GM18505 (cell line): ENCODE measurements at regions not wholly inside any gene's neighbourhood (a gene's known extent, or its start where the extent isn't known, plus 50 kb on each side); places are given as distances from the start of the nearest gene placed in this dataset.
"Not testable (repeated sequence)": the region's sequence is repeated elsewhere in the genome, so short reads cannot be mapped to it uniquely, and the experiment has no call there.

ENCODE experiments used
- ATAC-seq: cut with Tn5 transposase; IDR thresholded peaks from one replicate; pipeline ENCODE4 v1.9.1; 2021; ENCODE audit not compliant: unreplicated experiment
- POLR2A ChIP-seq: IDR thresholded peaks from 4 replicates; pipeline ENCODE4 v1.6.1; 2011; ENCODE audit warnings: borderline replicate concordance; ENCODE audit not compliant: insufficient read depth, insufficient read length; ENCODE audit errors: extremely low read depth

DNA sequence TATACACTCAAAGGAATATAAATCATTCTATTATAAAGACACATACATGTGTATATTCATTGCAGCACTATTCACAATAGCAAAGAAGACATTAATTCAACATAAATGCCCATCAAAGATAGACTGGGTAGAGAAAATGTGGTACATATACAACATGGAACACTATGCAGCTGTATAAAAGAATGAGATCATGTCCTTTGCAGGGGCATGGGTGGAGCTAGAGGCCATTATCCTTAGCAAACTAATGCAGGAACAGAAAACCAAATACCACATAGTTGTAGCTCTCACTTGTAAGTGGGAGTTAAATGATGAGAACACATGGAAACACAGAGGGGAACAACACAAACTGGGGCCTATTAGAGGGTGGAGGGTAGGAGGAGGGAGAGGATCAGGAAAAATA is 121.0 kb upstream of the LOC128125822 start:
- no peak for TF ChIP-seq POLR2A
- no peak for ATAC-seq

DNA sequence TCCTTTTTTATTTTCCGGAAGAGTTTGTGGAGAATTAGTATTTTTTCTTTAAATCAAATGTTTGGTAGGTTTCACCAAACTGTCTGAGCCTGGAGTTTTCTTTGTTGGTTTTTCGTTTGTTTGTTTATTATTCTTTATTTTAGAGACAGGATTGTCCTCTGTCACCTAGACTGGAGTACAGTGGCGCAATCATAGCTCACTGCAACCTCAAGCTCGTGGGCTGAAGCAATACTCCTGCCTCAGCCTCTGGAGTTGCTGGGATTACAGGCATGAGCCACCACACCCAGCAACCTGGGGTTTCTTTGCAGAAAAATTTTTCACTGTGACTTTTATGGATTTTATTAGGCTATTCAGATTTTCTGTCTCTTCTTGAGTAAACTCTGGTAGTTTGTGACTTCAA is 120.2 kb upstream of the LOC128125822 start:
- no peak for ATAC-seq
- TF ChIP-seq POLR2A, result no peak

DNA sequence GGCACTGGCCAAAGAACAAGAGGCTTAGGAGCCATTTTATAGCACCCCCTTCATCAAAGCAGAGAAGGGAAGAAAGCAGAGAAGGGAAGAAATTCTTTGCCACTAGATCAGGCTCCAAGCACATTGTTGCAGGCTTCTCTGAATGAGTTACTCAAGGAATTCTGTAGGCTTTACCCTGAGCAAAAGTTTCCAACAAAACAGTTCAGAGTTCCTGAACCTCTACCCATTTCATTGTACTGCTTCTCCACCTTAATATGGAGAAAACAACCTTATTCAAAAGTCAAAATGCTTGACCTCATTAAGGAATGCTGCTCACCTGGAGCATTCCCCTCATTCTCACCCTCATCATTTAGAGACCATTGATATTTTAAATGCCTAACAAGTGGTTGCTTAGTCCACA is 115.5 kb upstream of the LOC128125822 start:
- no peak for ATAC-seq
- no peak for TF ChIP-seq POLR2A

DNA sequence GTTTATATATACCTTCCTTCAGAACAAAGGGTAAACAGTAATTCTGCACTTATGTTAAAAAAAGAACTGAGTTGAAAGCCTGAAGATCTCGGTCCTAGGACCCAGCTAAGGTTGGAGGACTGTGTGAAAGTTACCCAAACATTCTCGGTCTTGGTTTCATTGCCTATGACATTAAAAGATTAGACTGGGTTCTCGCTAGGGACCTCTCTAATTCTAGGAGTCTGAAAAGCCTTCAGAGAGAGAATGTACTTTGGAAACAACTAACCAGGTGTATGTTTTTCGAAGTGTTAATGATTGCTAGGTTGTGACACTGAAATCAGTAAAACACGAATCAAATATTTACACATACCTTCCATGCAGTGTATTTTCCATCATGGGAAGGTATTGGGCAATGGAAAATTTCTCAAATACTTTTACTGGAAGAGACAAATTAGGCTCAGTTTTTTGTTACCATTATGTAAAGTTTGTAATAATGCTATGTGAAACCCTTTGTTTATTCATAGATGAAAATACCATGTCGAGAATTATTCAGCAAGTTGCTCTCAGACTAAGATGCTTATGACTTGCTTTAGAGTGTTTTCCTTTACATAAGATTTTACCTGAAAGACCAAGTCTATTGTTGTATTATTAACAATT is 113.7 kb upstream of the LOC128125822 start:
- no peak for TF ChIP-seq POLR2A
- ATAC-seq, result no peak

DNA sequence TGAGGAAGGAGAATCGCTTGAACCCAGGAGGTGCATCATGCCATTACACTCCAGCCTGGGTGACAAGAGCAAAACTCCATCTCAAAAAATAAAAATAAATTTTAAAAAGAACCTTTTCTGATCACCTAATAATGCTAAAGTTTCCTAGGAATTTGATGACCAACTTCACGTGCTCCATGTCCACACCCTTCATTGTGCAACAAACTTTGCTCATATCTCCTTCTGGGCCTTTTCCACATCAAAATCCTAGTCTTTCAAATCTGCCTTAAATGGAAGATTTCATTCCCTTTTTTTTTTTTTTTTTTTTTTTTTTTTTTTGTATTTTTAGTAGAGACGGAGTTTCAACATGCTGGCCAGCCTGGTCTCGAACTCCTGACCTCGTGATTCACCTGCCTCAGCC is 112.5 kb upstream of the LOC128125822 start:
- no peak for TF ChIP-seq POLR2A
- no peak for ATAC-seq

DNA sequence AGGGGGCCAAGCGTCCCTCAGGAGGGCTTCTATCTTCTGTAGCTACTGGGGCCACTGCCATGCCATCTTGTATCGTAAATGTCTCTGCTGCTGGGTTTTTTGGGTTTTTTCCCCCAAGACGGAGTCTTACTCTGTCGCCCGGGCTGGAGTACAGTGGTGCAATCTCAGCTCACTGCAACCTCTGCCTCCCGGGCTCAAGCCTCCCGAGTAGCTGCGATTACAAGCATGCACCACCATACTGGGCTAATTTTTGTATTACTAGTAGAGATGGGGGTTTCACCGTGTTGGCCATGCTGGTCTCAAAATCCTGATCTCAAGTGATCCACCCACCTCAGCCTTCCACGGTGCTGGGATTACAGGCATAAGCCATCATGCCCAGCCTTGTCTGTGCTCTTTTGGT is 111.3 kb upstream of the LOC128125822 start:
- ATAC-seq, result no peak
- TF ChIP-seq POLR2A, result no peak

DNA sequence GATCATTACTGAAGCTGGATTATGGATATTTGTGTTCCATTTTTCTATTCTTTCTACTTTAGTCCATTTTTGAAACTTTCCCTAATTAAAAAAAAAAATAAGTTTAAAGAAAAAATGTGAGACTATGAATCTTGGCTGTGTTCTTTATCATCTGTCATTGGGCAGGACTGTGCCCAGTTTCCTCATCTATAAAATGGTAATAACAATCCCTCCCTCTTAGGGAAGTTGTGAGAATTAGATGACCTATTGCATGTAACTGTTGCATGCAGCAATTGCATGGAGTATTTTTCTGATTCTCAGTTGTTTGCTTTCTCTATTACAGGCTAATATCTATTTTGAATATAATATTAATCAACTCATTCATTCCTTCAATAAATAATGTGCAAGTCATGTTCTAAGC is 108.2 kb upstream of the LOC128125822 start:
- no peak for ATAC-seq
- TF ChIP-seq POLR2A, result no peak

DNA sequence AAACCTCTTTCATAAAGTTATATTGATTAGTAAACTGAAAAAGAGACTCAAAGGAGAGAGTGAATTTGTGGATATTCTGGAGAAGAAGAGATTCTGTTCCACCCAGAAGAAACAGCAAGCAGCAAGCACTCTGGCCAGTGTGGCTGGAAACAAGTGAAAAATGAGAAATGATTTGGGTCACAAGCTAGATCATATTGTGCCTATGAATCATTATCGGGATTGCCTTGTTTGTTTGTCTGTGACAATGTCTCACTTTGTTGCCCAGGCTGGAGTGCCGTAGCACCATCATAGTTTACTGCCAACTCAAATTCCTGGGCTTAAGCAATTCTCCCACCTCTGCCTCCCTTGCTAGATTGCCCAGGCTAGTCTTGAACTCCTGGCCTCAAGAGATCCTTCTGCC is 106.5 kb upstream of the LOC128125822 start:
- no peak for TF ChIP-seq POLR2A
- no peak for ATAC-seq

DNA sequence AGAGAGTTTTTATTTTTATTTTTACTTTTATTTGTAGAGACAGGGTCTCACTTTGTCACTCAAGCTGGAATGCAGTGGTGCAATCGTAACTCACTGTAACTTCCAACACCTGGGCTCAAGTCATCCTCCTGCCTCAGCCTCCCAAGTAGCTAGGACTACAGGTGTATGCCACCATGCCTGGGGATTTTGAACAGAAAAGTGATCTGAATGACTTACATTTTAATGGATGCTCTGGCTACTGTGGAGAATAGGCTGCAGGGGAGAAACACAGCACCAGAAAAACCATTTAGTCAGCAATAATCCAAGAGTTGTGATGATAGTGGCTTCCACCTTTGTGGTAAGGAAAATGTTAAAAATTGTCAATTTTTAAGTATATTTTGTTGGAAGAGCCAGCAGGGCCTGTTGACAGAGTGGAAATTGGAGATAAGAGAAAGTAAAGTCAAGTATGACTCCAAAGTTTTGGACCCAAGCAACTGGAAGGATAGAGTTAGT is 106.0 kb upstream of the LOC128125822 start:
- no peak for ATAC-seq
- no peak for TF ChIP-seq POLR2A

DNA sequence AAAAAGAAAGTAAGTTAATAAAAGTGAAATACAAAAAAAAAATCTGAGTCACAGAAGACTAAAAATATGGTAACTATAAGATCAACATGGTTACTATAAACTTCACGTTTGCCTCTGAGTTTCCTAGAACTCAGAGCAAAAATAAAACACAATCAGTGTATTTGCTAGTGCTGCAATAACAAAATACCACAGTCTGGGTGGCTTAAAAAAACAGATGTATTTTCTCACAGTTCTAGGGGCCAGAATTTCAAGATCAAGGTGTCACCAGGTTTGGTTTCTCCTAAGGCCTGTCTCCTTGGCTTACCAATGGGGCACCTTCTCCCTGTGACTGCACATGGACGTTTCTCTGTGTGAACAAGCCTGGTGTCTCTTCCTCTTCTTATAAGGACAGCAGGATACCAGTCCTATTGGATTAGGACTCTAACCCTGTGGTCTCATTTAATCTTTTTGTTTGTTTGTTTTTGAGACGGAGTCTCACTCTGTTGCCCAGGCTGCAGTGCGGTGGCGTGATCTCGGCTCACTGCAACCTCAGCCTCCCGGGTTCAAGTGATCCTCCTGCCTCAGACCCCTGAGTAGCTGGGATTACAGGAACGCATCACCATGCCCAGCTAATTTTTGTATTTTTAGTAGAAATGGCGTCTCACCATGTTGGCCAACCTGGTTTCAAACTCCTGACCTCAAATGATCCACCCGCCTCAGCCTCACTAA is 104.9 kb upstream of the LOC128125822 start:
- ATAC-seq, result no peak
- no peak for TF ChIP-seq POLR2A

DNA sequence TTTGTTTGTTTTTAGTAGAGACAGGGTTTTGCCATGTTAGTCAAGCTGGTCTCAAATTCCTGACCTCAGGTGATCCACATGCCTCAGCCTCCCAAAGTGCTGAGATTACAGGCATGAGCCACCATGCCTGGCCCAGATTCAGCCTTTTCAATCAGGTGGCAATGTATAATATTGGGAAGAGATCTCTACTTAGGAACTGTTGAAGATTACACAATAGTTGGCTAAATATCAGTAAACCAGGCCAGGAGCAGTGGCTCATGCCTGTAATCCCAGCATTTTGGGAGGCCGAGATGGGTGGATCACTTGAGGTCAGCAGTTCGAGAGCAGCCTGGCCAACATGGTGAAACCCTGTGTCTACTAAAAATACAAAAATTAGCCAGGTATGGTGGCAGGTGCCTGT is 101.1 kb upstream of the LOC128125822 start:
- ATAC-seq, result not testable (repeated sequence)

DNA sequence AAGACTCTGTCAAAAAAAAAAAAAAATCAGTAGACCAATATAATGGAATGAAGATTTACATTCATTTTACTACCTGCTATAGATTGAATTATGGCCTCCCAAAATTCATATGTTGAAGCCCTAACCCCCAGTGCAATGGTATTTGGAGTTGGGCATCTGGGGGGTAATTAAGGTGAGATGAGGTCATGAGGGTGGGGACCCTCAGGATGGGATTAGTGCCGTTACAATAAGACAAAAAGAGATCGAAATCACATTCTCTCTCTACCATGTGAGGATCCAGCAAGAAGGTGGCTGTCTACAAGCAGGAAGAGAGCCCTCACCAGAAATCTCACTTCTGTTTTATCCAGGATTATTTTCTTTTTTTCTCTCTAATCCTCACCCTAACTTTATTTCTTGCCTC is 100.6 kb upstream of the LOC128125822 start:
- ATAC-seq, result no peak
- TF ChIP-seq POLR2A, result no peak

DNA sequence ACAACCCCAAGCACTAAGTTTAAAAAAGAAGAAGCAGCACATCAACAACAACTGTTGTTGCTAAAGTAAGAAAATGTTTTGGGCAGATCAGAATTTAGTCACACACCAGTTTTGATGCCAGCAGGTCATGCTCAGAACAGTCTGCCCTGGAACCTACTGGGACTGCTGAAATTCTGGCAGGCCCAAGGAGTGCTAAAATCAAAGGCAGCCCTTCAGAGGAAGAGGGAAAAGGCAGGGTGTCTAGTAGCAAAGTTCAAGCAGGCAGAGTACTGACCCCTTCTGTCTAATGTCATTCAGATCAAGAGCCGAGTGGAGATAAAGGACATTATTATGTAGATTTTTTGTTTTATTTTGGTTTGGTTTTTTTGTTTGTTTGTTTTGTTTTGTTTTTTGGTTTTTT is 96.6 kb upstream of the LOC128125822 start:
- no peak for ATAC-seq
- TF ChIP-seq POLR2A, result no peak

DNA sequence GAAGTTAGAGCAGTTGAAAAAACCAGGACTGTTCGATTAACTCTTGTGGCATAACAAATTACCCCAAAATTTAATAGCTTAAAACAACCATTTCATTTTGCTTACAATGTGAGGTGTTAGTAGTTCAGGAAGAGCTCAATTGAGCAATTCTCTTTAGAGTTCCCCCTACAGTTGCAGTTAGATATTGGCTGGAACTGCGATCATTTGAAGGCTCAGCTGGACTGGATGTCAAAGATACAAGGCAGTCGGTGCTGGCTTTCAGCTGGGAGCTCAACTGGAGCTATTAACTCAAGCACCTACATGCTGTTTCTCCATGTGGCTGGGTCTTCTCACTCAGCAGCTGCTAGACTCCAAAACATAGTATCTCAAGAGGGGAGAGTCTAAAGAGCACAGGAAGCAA is 96.0 kb upstream of the LOC128125822 start:
- TF ChIP-seq POLR2A, result no peak
- no peak for ATAC-seq
